OCI-LY7 (cell line): ENCODE measurements at regions not wholly inside any gene's neighbourhood (a gene's known extent, or its start where the extent isn't known, plus 50 kb on each side); places are given as distances from the start of the nearest gene placed in this dataset.

Experiments used
- BruUV-seq: library from RNA; stranded (reverse); fragments of 400-500 nt; replicated peaks from 2 replicates; lab custom pipeline; 2021; lab: Mats Ljungman, UMichigan
- CTCF ChIA-PET: fragments of 300-600 bp; sonication (Branson Sonifier 250); formaldehyde crosslinking; loops from one replicate; lab custom pipeline; 2022; ENCODE audit warnings: antibody characterized with exemption; ENCODE audit not compliant: unreplicated experiment; lab: Charles Lee
- POLR2A ChIA-PET: fragments of 300-600 bp; sonication (Branson Sonifier 250); formaldehyde crosslinking; loops from one replicate; lab custom pipeline; 2022; ENCODE audit warnings: antibody characterized with exemption; lab: Charles Lee
- DNase-seq: peaks from one replicate; pipeline ENCODE4 v3.0.0-alpha.2; 2015; ENCODE audit warnings: low spot score
- H2AFZ ChIP-seq: fragments of 200-600 bp; sonication (generic), shearing (Covaris generic); 2 replicates; pipeline ENCODE4 v1.6.1; 2014; ENCODE audit warnings: mild to moderate bottlenecking, antibody characterized with exemption, low read length, moderate library complexity
- H3K27ac ChIP-seq: fragments of 200-600 bp; sonication (generic); 2 replicates; pipeline ENCODE4 v1.5.1; 2014; ENCODE audit warnings: mixed run types, low read depth, mild to moderate bottlenecking, moderate library complexity, low read length, inconsistent platforms; ENCODE audit not compliant: poor library complexity, severe bottlenecking
- H3K36me3 ChIP-seq: fragments of 200-600 bp; sonication (generic); 2 replicates; pipeline ENCODE4 v1.6.1; 2014; ENCODE audit warnings: mild to moderate bottlenecking, antibody characterized with exemption, low read length, moderate library complexity, mixed read lengths; ENCODE audit not compliant: insufficient read depth
- H3K4me1 ChIP-seq: fragments of 200-600 bp; sonication (generic); 2 replicates; pipeline ENCODE4 v1.5.1; 2014; ENCODE audit warnings: mild to moderate bottlenecking, low read length; ENCODE audit not compliant: insufficient read depth, poor library complexity, severe bottlenecking
- H3K4me2 ChIP-seq: fragments of 200-600 bp; sonication (generic); 2 replicates; pipeline ENCODE4 v1.6.1; 2014; ENCODE audit warnings: mild to moderate bottlenecking, low read length
- H3K4me3 ChIP-seq: fragments of 200-600 bp; sonication (generic); 2 replicates; pipeline ENCODE4 v1.5.1; 2014; ENCODE audit warnings: mild to moderate bottlenecking, low read depth, low read length; ENCODE audit not compliant: poor library complexity, severe bottlenecking
- H3K79me2 ChIP-seq: fragments of 200-600 bp; sonication (generic); 2 replicates; pipeline ENCODE4 v1.6.1; 2016; ENCODE audit warnings: low read depth, mild to moderate bottlenecking, low read length, moderate library complexity, mixed read lengths; ENCODE audit not compliant: insufficient read depth
- H3K9me2 ChIP-seq: fragments of 200-600 bp; sonication (generic); 2 replicates; pipeline ENCODE4 v1.6.1; 2016; ENCODE audit warnings: mild to moderate bottlenecking, low read length, mixed read lengths; ENCODE audit not compliant: insufficient read depth
- H3K9me3 ChIP-seq: fragments of 200-600 bp; sonication (generic); 2 replicates; pipeline ENCODE4 v1.6.1; 2014; ENCODE audit warnings: mild to moderate bottlenecking, mixed run types, low read length, mixed read lengths
- H4K20me1 ChIP-seq: fragments of 200-600 bp; sonication (generic); 2 replicates; pipeline ENCODE4 v1.6.1; 2014; ENCODE audit warnings: mild to moderate bottlenecking, antibody characterized with exemption, low read length, moderate library complexity, mixed read lengths; ENCODE audit not compliant: insufficient read depth
- EZH2phosphoT487 ChIP-seq: fragments of 200-600 bp; sonication (generic); IDR thresholded peaks from 2 replicates; pipeline ENCODE4 v1.6.1; 2018; ENCODE audit warnings: low read depth, borderline replicate concordance, mild to moderate bottlenecking, mixed run types, antibody characterized with exemption, low read length, moderate library complexity, mixed read lengths
- intact Hi-C: fragments of 100-400 bp; cut with micrococcal nuclease; formaldehyde crosslinking; loops from one replicate; pipeline ENCODE4 v1.10.0; 2022; ENCODE audit not compliant: unreplicated experiment
- TF ChIP-seq, protein P1 (sequence below): fragments of 200-600 bp; sonication (generic); conservative IDR thresholded peaks from 2 replicates; pipeline ENCODE4 v1.5.1; 2014; ENCODE audit warnings: mild to moderate bottlenecking, antibody characterized with exemption, low read length, moderate library complexity, mixed read lengths

- TF ChIP-seq EZH2phosphoT487 = no peak
- TF ChIP-seq, protein P1, sequence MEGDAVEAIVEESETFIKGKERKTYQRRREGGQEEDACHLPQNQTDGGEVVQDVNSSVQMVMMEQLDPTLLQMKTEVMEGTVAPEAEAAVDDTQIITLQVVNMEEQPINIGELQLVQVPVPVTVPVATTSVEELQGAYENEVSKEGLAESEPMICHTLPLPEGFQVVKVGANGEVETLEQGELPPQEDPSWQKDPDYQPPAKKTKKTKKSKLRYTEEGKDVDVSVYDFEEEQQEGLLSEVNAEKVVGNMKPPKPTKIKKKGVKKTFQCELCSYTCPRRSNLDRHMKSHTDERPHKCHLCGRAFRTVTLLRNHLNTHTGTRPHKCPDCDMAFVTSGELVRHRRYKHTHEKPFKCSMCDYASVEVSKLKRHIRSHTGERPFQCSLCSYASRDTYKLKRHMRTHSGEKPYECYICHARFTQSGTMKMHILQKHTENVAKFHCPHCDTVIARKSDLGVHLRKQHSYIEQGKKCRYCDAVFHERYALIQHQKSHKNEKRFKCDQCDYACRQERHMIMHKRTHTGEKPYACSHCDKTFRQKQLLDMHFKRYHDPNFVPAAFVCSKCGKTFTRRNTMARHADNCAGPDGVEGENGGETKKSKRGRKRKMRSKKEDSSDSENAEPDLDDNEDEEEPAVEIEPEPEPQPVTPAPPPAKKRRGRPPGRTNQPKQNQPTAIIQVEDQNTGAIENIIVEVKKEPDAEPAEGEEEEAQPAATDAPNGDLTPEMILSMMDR = no peak
- Histone ChIP-seq H2AFZ (no peak overlapping the region), H3K4me2 (no peak overlapping the region), H3K27ac (no peak overlapping the region), H3K36me3 (no peaks in the 10 kb centered on the region), H3K4me3 (no peak overlapping the region), H3K4me1 (no peaks in the 10 kb centered on the region), H3K9me2 (no peaks in the 10 kb centered on the region), H4K20me1 (no peaks in the 10 kb centered on the region), H3K9me3 (no peaks in the 10 kb centered on the region), H3K79me2 (no peaks in the 10 kb centered on the region)
- POLR2A ChIA-PET = interaction anchor here (0.6 to 1.6 kb wide), 4 partner anchors 8 to 498 kb away, joined by 3 to 5 read pairs (median 4); no protein-coding TSS in a partner anchor
- CTCF ChIA-PET = no interaction called here
- intact Hi-C loops = no loop called here
- DNase-seq = no peak
- no TSS peak for BruUV-seq
These were observed 76.9 kb upstream of the STEAP1B start for GRCh38 chr7:22576612-22577469.

DNA sequence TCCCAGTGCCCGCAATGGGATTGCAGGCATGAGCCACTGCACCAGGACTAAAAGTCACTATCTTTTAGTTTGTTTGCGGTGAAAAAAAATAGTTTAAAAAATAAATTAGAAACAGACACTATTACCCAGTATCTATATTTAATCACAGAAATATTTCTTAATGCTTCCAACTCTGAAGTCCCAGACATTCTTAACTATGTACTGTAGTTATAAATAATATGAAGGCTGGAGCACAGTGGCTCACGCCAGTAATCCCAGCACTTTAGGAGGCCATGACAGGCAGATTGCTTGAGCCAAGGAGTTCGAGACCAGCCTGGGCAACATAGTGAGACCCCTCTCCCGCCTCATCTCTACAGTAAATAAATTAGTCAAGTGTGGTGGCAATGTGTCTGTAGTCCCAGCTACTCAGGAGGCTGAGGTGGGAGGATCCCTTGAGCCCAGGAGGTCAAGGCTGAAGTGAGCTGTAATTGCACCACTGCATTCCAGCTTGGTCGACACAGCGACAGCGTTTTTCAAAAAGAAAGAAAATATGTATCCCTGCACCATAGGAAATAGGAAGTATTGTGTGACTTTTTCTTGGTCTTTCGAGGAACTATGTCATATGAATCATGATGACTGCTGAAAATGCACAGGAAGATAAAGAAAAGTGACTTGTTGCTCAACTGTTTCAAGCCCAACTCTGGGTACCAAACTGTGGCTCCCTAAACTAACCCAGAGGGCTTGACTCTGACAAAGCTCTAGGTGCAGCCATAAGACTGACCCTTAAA is 74.9 kb upstream of the STEAP1B start:
- H3K27ac ChIP-seq = no peak overlapping the region
- no peaks in the 10 kb centered on the region for H3K79me2 ChIP-seq
- H2AFZ ChIP-seq = no peak overlapping the region
- no peak overlapping the region for H3K4me3 ChIP-seq
- CTCF ChIA-PET = no interaction called here
- DNase-seq = no peak
- TF ChIP-seq EZH2phosphoT487 = no peak
- TF ChIP-seq, protein P1 = no peak
- H3K9me3 ChIP-seq = no peaks in the 10 kb centered on the region
- no peaks in the 10 kb centered on the region for H3K4me1 ChIP-seq
- H3K9me2 ChIP-seq = no peaks in the 10 kb centered on the region
- no peaks in the 10 kb centered on the region for H3K36me3 ChIP-seq
- no TSS peak for BruUV-seq
- H3K4me2 ChIP-seq = no peak overlapping the region
- intact Hi-C loops = no loop called here
- H4K20me1 ChIP-seq = no peaks in the 10 kb centered on the region
- POLR2A ChIA-PET = interaction anchor here (0.5 to 1.1 kb wide), 2 partner anchors 13 to 17 kb away, joined by 3 read pairs; no protein-coding TSS in a partner anchor
